ENCODE measurements at regions not wholly inside any gene's neighbourhood (a gene's known extent, or its start where the extent isn't known, plus 50 kb on each side); places are given as distances from the start of the nearest gene placed in this dataset.

DNA sequence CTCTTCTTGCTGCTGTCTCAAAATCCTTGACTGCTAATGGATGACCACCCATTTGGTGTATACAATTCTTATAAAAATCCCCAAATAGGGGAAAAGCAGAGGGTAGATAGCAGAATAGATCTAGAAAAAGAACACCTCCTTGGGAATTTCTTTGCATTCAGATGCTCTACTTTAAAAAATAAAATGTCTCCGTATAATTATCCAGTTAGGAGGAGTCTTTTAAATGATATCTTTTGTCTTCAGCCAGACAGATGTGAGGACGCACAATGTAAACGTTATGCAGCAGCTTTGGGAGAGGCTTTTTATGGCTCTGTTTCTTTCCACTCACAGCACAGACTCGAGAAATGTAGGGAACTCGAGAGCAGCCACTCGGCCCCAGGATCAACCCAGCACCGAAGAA lies 300.2 kb downstream of the IRF8 start:
- no peak for TF ChIP-seq POLR2A (IDR thresholded peaks at IDR 0.05)
- no peak for TF ChIP-seq CTCF (IDR thresholded peaks at IDR 0.05)

Measured in tibial nerve (tissue), 3 donors.